ENCODE measurements at regions not wholly inside any gene's neighbourhood (a gene's known extent, or its start where the extent isn't known, plus 50 kb on each side); places are given as distances from the start of the nearest gene placed in this dataset.
"Not testable (repeated sequence)": the region's sequence is repeated elsewhere in the genome, so short reads cannot be mapped to it uniquely, and the experiment has no call there.

GRCh38 chr16:16526998-16527397 lies 148.1 kb downstream of the NPIPA7 start:
- DNase-seq; H3K4me3 Mint-ChIP-seq (ENCODE audit: unreplicated experiment); CTCF ChIA-PET: not testable (repeated sequence)

GRCh38 chr16:16530744-16531143 lies 151.8 kb downstream of the NPIPA7 start:
- H3K4me3 ChIP-seq (ENCODE audit: low read depth, low read length); DNase-seq; H3K36me3 ChIP-seq (ENCODE audit: control insufficient read depth, insufficient read depth, low read length); H3K9me3 Mint-ChIP-seq (ENCODE audit: unreplicated experiment); POLR2A ChIA-PET; BruUV-seq (replicated peaks); H3K27me3 ChIP-seq (replicated peaks; ENCODE audit: control insufficient read depth, insufficient read depth, low read length); CTCF ChIA-PET; intact Hi-C loops (cut with micrococcal nuclease; ENCODE audit: unreplicated experiment); H3K27me3 Mint-ChIP-seq (ENCODE audit: insufficient read depth, unreplicated experiment); H3K4me1 ChIP-seq; H3K9me3 ChIP-seq; H3K4me3 Mint-ChIP-seq (ENCODE audit: unreplicated experiment); H3K36me3 Mint-ChIP-seq (ENCODE audit: insufficient read depth, unreplicated experiment); H3K27ac Mint-ChIP-seq (ENCODE audit: unreplicated experiment); H3K4me1 Mint-ChIP-seq (ENCODE audit: low read depth, unreplicated experiment): not testable (repeated sequence)

More at GRCh38 chr16:16526998-16527397, 148.1 kb downstream of the NPIPA7 start:
- BruUV-seq (replicated peaks); H3K4me3 ChIP-seq (ENCODE audit: low read depth, low read length); H3K27me3 Mint-ChIP-seq (ENCODE audit: insufficient read depth, unreplicated experiment); H3K9me3 Mint-ChIP-seq (ENCODE audit: unreplicated experiment); H3K27ac Mint-ChIP-seq (ENCODE audit: unreplicated experiment); H3K36me3 ChIP-seq (ENCODE audit: control insufficient read depth, insufficient read depth, low read length); H3K4me1 ChIP-seq; H3K36me3 Mint-ChIP-seq (ENCODE audit: insufficient read depth, unreplicated experiment); H3K4me1 Mint-ChIP-seq (ENCODE audit: low read depth, unreplicated experiment); intact Hi-C loops (cut with micrococcal nuclease; ENCODE audit: unreplicated experiment); POLR2A ChIA-PET; H3K27me3 ChIP-seq (replicated peaks; ENCODE audit: control insufficient read depth, insufficient read depth, low read length); H3K9me3 ChIP-seq: not testable (repeated sequence)

- intact Hi-C loops (cut with micrococcal nuclease; ENCODE audit: unreplicated experiment); H3K4me3 ChIP-seq (ENCODE audit: low read depth, low read length); POLR2A ChIA-PET; CTCF ChIA-PET; H3K9me3 ChIP-seq; H3K27me3 Mint-ChIP-seq (ENCODE audit: insufficient read depth, unreplicated experiment); DNase-seq; H3K4me1 ChIP-seq; H3K36me3 ChIP-seq (ENCODE audit: control insufficient read depth, insufficient read depth, low read length); H3K36me3 Mint-ChIP-seq (ENCODE audit: insufficient read depth, unreplicated experiment); BruUV-seq (replicated peaks); H3K9me3 Mint-ChIP-seq (ENCODE audit: unreplicated experiment); H3K4me3 Mint-ChIP-seq (ENCODE audit: unreplicated experiment); H3K27me3 ChIP-seq (replicated peaks; ENCODE audit: control insufficient read depth, insufficient read depth, low read length); H3K4me1 Mint-ChIP-seq (ENCODE audit: low read depth, unreplicated experiment); H3K27ac Mint-ChIP-seq (ENCODE audit: unreplicated experiment): not testable (repeated sequence)
These were observed 156.6 kb downstream of the NPIPA7 start for GRCh38 chr16:16535565-16535964.

- H3K4me3 ChIP-seq (ENCODE audit: low read depth, low read length); H3K27ac Mint-ChIP-seq (ENCODE audit: unreplicated experiment); POLR2A ChIA-PET; H3K4me1 Mint-ChIP-seq (ENCODE audit: low read depth, unreplicated experiment); H3K27me3 ChIP-seq (replicated peaks; ENCODE audit: control insufficient read depth, insufficient read depth, low read length); H3K4me1 ChIP-seq; H3K27me3 Mint-ChIP-seq (ENCODE audit: insufficient read depth, unreplicated experiment); DNase-seq; H3K4me3 Mint-ChIP-seq (ENCODE audit: unreplicated experiment); intact Hi-C loops (cut with micrococcal nuclease; ENCODE audit: unreplicated experiment); CTCF ChIA-PET; H3K36me3 ChIP-seq (ENCODE audit: control insufficient read depth, insufficient read depth, low read length); BruUV-seq (replicated peaks); H3K9me3 ChIP-seq; H3K9me3 Mint-ChIP-seq (ENCODE audit: unreplicated experiment); H3K36me3 Mint-ChIP-seq (ENCODE audit: insufficient read depth, unreplicated experiment): not testable (repeated sequence)
These were observed 157.2 kb downstream of the NPIPA7 start for GRCh38 chr16:16536151-16536550.

- H3K36me3 ChIP-seq (ENCODE audit: control insufficient read depth, insufficient read depth, low read length); H3K4me3 Mint-ChIP-seq (ENCODE audit: unreplicated experiment); H3K27me3 Mint-ChIP-seq (ENCODE audit: insufficient read depth, unreplicated experiment); H3K9me3 ChIP-seq; H3K9me3 Mint-ChIP-seq (ENCODE audit: unreplicated experiment); DNase-seq; intact Hi-C loops (cut with micrococcal nuclease; ENCODE audit: unreplicated experiment); H3K4me1 Mint-ChIP-seq (ENCODE audit: low read depth, unreplicated experiment); H3K27me3 ChIP-seq (replicated peaks; ENCODE audit: control insufficient read depth, insufficient read depth, low read length); H3K4me1 ChIP-seq; CTCF ChIA-PET; H3K36me3 Mint-ChIP-seq (ENCODE audit: insufficient read depth, unreplicated experiment); BruUV-seq (replicated peaks); POLR2A ChIA-PET; H3K4me3 ChIP-seq (ENCODE audit: low read depth, low read length); H3K27ac Mint-ChIP-seq (ENCODE audit: unreplicated experiment): not testable (repeated sequence)
These were observed 170.8 kb downstream of the NPIPA7 start for GRCh38 chr16:16549710-16550109.

GRCh38 chr16:16550824-16551223 lies 171.9 kb downstream of the NPIPA7 start:
- H3K4me3 ChIP-seq (ENCODE audit: low read depth, low read length); H3K4me1 Mint-ChIP-seq (ENCODE audit: low read depth, unreplicated experiment); H3K4me1 ChIP-seq; H3K27me3 ChIP-seq (replicated peaks; ENCODE audit: control insufficient read depth, insufficient read depth, low read length); H3K9me3 Mint-ChIP-seq (ENCODE audit: unreplicated experiment); H3K9me3 ChIP-seq; CTCF ChIA-PET; H3K4me3 Mint-ChIP-seq (ENCODE audit: unreplicated experiment); H3K27ac Mint-ChIP-seq (ENCODE audit: unreplicated experiment); H3K27me3 Mint-ChIP-seq (ENCODE audit: insufficient read depth, unreplicated experiment); H3K36me3 Mint-ChIP-seq (ENCODE audit: insufficient read depth, unreplicated experiment); POLR2A ChIA-PET; intact Hi-C loops (cut with micrococcal nuclease; ENCODE audit: unreplicated experiment); BruUV-seq (replicated peaks); DNase-seq; H3K36me3 ChIP-seq (ENCODE audit: control insufficient read depth, insufficient read depth, low read length): not testable (repeated sequence)

GRCh38 chr16:16552819-16553340 lies 173.9 kb downstream of the NPIPA7 start:
- H3K27ac Mint-ChIP-seq (ENCODE audit: unreplicated experiment); H3K36me3 Mint-ChIP-seq (ENCODE audit: insufficient read depth, unreplicated experiment); H3K27me3 Mint-ChIP-seq (ENCODE audit: insufficient read depth, unreplicated experiment); CTCF ChIA-PET; H3K4me1 ChIP-seq; intact Hi-C loops (cut with micrococcal nuclease; ENCODE audit: unreplicated experiment); H3K4me3 ChIP-seq (ENCODE audit: low read depth, low read length); H3K27me3 ChIP-seq (replicated peaks; ENCODE audit: control insufficient read depth, insufficient read depth, low read length); DNase-seq; H3K9me3 ChIP-seq; BruUV-seq (replicated peaks); H3K9me3 Mint-ChIP-seq (ENCODE audit: unreplicated experiment); H3K36me3 ChIP-seq (ENCODE audit: control insufficient read depth, insufficient read depth, low read length); H3K4me1 Mint-ChIP-seq (ENCODE audit: low read depth, unreplicated experiment); H3K4me3 Mint-ChIP-seq (ENCODE audit: unreplicated experiment); POLR2A ChIA-PET: not testable (repeated sequence)
